ENCODE measurements at regions not wholly inside any gene's neighbourhood (a gene's known extent, or its start where the extent isn't known, plus 50 kb on each side); places are given as distances from the start of the nearest gene placed in this dataset.
"Not testable (repeated sequence)": the region's sequence is repeated elsewhere in the genome, so short reads cannot be mapped to it uniquely, and the experiment has no call there.

DNA sequence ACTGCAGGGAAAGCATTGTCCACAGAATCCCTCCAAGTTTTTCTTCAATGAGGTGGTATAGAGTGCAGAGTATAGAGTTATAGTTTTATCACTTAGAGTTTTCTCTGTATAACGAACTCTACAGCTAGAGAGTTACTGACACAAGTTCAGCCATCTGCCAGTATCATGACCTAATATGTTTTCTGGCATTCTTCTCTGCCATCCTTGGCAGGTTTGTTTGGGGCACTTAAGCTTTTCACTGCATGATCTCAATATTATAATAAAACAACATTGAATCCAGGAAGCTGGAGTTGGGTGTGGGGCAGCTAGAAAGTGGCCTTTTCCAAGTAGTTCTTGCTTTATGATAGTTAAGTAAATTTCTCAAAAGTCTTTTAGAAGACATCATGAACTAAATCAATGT, 743.5 kb upstream of the ARPP21 start:
- H3K27ac Mint-ChIP-seq = no peak overlapping the region
- no peak overlapping the region for H3K4me3 Mint-ChIP-seq (ENCODE audit: low read depth)
- DNase-seq (ENCODE audit: low spot score, unreplicated experiment) = no peak
- TF ChIP-seq, protein P1, sequence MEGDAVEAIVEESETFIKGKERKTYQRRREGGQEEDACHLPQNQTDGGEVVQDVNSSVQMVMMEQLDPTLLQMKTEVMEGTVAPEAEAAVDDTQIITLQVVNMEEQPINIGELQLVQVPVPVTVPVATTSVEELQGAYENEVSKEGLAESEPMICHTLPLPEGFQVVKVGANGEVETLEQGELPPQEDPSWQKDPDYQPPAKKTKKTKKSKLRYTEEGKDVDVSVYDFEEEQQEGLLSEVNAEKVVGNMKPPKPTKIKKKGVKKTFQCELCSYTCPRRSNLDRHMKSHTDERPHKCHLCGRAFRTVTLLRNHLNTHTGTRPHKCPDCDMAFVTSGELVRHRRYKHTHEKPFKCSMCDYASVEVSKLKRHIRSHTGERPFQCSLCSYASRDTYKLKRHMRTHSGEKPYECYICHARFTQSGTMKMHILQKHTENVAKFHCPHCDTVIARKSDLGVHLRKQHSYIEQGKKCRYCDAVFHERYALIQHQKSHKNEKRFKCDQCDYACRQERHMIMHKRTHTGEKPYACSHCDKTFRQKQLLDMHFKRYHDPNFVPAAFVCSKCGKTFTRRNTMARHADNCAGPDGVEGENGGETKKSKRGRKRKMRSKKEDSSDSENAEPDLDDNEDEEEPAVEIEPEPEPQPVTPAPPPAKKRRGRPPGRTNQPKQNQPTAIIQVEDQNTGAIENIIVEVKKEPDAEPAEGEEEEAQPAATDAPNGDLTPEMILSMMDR (IDR thresholded peaks at IDR 0.05; ENCODE audit: unreplicated experiment) = no peak
- H3K27me3 Mint-ChIP-seq = no peaks in the 10 kb centered on the region
- peaks cover 2% of the 10 kb centered on the region for H3K4me1 Mint-ChIP-seq (ENCODE audit: low read depth)
- H3K36me3 Mint-ChIP-seq (ENCODE audit: insufficient read depth) = no peaks in the 10 kb centered on the region
- H3K9me3 Mint-ChIP-seq (ENCODE audit: low read depth) = no peaks in the 10 kb centered on the region

GRCh38 chr3:34909679-34910078, 729.6 kb upstream of the ARPP21 start:
- not testable (repeated sequence) for DNase-seq (ENCODE audit: low spot score, unreplicated experiment); H3K4me3 Mint-ChIP-seq (ENCODE audit: low read depth); H3K4me1 Mint-ChIP-seq (ENCODE audit: low read depth); H3K36me3 Mint-ChIP-seq (ENCODE audit: insufficient read depth); H3K27ac Mint-ChIP-seq; H3K27me3 Mint-ChIP-seq
- H3K9me3 Mint-ChIP-seq (ENCODE audit: low read depth) = peaks cover 18% of the 10 kb centered on the region

DNA sequence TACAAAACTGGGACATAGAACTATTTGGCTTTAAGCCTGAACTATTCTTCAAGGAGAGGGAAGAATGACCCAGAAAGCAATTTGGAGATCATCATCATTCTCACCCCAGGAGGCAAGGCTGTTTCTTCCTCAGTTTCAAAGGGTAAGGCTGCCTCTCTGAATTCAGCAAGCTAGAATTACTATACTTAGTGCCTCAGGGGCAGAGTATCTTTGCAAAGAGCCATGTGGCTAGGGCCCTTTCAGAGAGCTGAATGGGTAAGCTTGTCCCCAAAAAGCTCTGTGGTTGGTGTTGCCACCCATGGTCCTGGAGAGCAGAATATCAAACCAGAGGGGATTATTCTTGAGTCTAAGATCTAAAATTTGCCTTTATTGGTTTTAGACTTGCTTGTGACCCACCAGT, 720.3 kb upstream of the ARPP21 start:
- H3K27ac Mint-ChIP-seq = no peak overlapping the region

GRCh38 chr3:34920806-34921205, 718.5 kb upstream of the ARPP21 start:
- H3K4me1 Mint-ChIP-seq (ENCODE audit: low read depth) = no peaks in the 10 kb centered on the region
- H3K27me3 Mint-ChIP-seq = no peaks in the 10 kb centered on the region
- H3K4me3 Mint-ChIP-seq (ENCODE audit: low read depth) = no peak overlapping the region
- no peak overlapping the region for H3K27ac Mint-ChIP-seq
- no peaks in the 10 kb centered on the region for H3K9me3 Mint-ChIP-seq (ENCODE audit: low read depth)
- TF ChIP-seq, protein P1 (IDR thresholded peaks at IDR 0.05; ENCODE audit: unreplicated experiment) = no peak
- no peaks in the 10 kb centered on the region for H3K36me3 Mint-ChIP-seq (ENCODE audit: insufficient read depth)
- no peak for DNase-seq (ENCODE audit: low spot score, unreplicated experiment)

More for the DNA sequence above, 720.3 kb upstream of the ARPP21 start:
- DNase-seq (ENCODE audit: low spot score, unreplicated experiment) = no peak
- H3K36me3 Mint-ChIP-seq (ENCODE audit: insufficient read depth) = no peaks in the 10 kb centered on the region
- H3K27me3 Mint-ChIP-seq = no peaks in the 10 kb centered on the region
- no peaks in the 10 kb centered on the region for H3K9me3 Mint-ChIP-seq (ENCODE audit: low read depth)
- no peaks in the 10 kb centered on the region for H3K4me1 Mint-ChIP-seq (ENCODE audit: low read depth)
- TF ChIP-seq, protein P1 (IDR thresholded peaks at IDR 0.05; ENCODE audit: unreplicated experiment) = no peak
- no peak overlapping the region for H3K4me3 Mint-ChIP-seq (ENCODE audit: low read depth)

DNA sequence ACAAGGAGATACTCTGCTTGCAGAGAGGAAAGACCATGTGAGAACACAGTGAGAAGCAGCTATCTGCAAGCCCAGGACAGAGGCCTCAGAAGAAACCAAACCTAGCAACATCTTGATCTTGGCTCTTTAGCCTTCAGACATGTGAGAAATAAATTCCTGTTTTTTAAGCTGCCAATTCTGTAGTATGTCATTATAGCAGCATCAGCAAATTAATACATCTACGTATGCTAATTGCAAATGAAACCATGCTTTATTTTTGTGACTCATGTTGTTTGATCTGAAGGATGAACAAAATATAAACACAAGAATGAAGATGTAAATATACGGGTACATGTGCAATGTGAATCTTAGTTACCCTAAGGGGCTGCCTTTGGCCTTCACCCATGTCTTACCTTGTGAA, 714.4 kb upstream of the ARPP21 start:
- no peaks in the 10 kb centered on the region for H3K27me3 Mint-ChIP-seq
- no peaks in the 10 kb centered on the region for H3K36me3 Mint-ChIP-seq (ENCODE audit: insufficient read depth)
- H3K4me1 Mint-ChIP-seq (ENCODE audit: low read depth) = no peaks in the 10 kb centered on the region
- no peaks in the 10 kb centered on the region for H3K9me3 Mint-ChIP-seq (ENCODE audit: low read depth)
- TF ChIP-seq, protein P1 (IDR thresholded peaks at IDR 0.05; ENCODE audit: unreplicated experiment) = no peak
- no peak for DNase-seq (ENCODE audit: low spot score, unreplicated experiment)
- no peak overlapping the region for H3K4me3 Mint-ChIP-seq (ENCODE audit: low read depth)
- no peak overlapping the region for H3K27ac Mint-ChIP-seq

DNA sequence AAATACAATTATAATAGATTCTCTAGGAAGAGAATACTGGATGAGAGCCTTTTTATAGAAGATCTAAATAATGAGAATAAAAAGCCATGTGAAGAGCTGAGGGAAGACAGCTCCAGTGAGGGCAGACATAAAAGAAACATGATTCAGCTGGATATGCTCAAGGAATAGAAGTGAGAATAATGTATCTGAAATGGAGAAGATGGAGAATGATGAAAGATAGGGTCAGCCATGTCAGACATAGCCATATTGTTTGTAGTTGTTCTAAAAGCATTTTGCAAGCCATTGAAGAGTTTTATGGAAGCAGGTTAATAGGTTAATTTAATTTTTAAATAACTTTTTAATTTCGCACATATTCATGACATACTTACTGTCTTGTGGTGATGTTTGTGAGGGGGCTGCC, 713.5 kb upstream of the ARPP21 start:
- no peak for DNase-seq (ENCODE audit: low spot score, unreplicated experiment)
- TF ChIP-seq, protein P1 (IDR thresholded peaks at IDR 0.05; ENCODE audit: unreplicated experiment) = no peak
- Mint-ChIP-seq H3K4me3 (ENCODE audit: low read depth) (no peak overlapping the region), H3K4me1 (ENCODE audit: low read depth) (no peaks in the 10 kb centered on the region), H3K27me3 (no peaks in the 10 kb centered on the region), H3K9me3 (ENCODE audit: low read depth) (peaks cover 3% of the 10 kb centered on the region), H3K36me3 (ENCODE audit: insufficient read depth) (no peaks in the 10 kb centered on the region), H3K27ac (no peak overlapping the region)
